Fibroblast of lung (primary cell): ENCODE measurements at regions not wholly inside any gene's neighbourhood (a gene's known extent, or its start where the extent isn't known, plus 50 kb on each side); places are given as distances from the start of the nearest gene placed in this dataset.
A peak's percentile ranks its signal among the peaks of the same experiment; 100 is the strongest.

ENCODE experiments used
- DNase-seq, 2 donors: peaks; one replicate each; pipeline versions ENCODE4 v3.0.0 to v3.0.0-alpha.2; 2010; ENCODE audit warnings: low read depth in 2 of 2
- H2AFZ ChIP-seq: 2 replicates; pipeline ENCODE4 v1.5.1; 2012; ENCODE audit warnings: low read length, control low read depth, inconsistent platforms
- H3K27ac ChIP-seq: 2 replicates; pipeline ENCODE4 v1.5.1; 2011; ENCODE audit warnings: low read length, control low read depth; ENCODE audit not compliant: insufficient read depth
- H3K27me3 ChIP-seq: 2 replicates; pipeline ENCODE4 v1.5.1; 2011; ENCODE audit warnings: mild to moderate bottlenecking, low read length; ENCODE audit not compliant: control insufficient read depth, insufficient read depth
- H3K36me3 ChIP-seq: 2 replicates; pipeline ENCODE4 v1.5.1; 2011; ENCODE audit warnings: low read length; ENCODE audit not compliant: control insufficient read depth, insufficient read depth
- H3K4me1 ChIP-seq: 2 replicates; pipeline ENCODE4 v1.5.1; 2011; ENCODE audit warnings: low read length; ENCODE audit not compliant: control insufficient read depth, insufficient read depth; ENCODE audit errors: extremely low read depth
- H3K4me2 ChIP-seq: 2 replicates; pipeline ENCODE4 v1.5.1; 2011; ENCODE audit warnings: low read length, control low read depth; ENCODE audit not compliant: insufficient read depth; ENCODE audit errors: extremely low read depth
- H3K4me3 ChIP-seq, 4 experiments: fragments of 200-600 bp in 1 of 4; sonication (generic) in 1 of 4; replicated peaks in 1 of 4; 2 replicates each; pipeline ENCODE4 v1.5.1; 2011 to 2016; ENCODE audit warnings: low read length in 4 of 4, low read depth in 3 of 4, mild to moderate bottlenecking in 3 of 4, control low read depth in 2 of 4, inconsistent platforms in 1 of 4, mixed read lengths in 1 of 4; ENCODE audit not compliant: insufficient read depth in 1 of 4; ENCODE audit errors: control extremely low read depth in 1 of 4
- H3K79me2 ChIP-seq: 2 replicates; pipeline ENCODE4 v1.5.1; 2012; ENCODE audit warnings: mild to moderate bottlenecking, low read length, inconsistent platforms; ENCODE audit not compliant: control insufficient read depth, insufficient read depth
- H3K9ac ChIP-seq: 2 replicates; pipeline ENCODE4 v1.5.1; 2011; ENCODE audit warnings: mild to moderate bottlenecking, low read length, control low read depth; ENCODE audit not compliant: insufficient read depth
- H3K9me3 ChIP-seq: 2 replicates; pipeline ENCODE4 v1.5.1; 2012; ENCODE audit warnings: low read depth, low read length; ENCODE audit not compliant: control insufficient read depth, insufficient read depth
- H4K20me1 ChIP-seq: 2 replicates; pipeline ENCODE4 v1.5.1; 2011; ENCODE audit warnings: low read length; ENCODE audit not compliant: control insufficient read depth, insufficient read depth; ENCODE audit errors: extremely low read depth
- EZH2 ChIP-seq: IDR thresholded peaks from 2 replicates; pipeline ENCODE4 v1.5.1; 2012; ENCODE audit warnings: low read length, control low read depth, mild to moderate bottlenecking; ENCODE audit errors: missing control alignments
- TF ChIP-seq, protein P1 (sequence below), 2 donors: IDR thresholded peaks in 1 of 2; conservative IDR thresholded peaks in 1 of 2; 1 replicate in 1 of 2; 2 replicates in 1 of 2; pipeline ENCODE4 v1.5.1; 2011 to 2012; ENCODE audit warnings: low read length in 2 of 2, control low read depth in 1 of 2, inconsistent platforms in 1 of 2, low read depth in 1 of 2, mild to moderate bottlenecking in 1 of 2

DNA sequence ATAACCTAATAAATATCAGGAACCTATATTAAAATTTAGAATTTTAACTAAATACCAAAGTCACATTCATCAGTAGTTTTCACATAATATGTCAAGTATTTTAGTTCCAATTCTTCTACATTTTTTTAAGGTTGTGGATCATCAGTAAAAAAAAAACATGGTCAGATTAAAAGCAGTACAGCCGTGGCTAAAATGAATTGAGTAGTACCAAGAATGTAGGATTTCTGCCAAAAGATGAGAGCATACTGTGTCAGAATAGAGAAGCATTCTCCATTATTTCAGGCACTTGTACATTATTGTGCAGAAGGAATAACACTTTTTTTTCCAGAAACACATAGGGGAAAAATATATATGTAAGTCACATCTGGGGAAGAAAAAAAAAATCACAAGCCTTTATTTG lies 1176.1 kb downstream of the CDH11 start:
- TF ChIP-seq, protein P1, sequence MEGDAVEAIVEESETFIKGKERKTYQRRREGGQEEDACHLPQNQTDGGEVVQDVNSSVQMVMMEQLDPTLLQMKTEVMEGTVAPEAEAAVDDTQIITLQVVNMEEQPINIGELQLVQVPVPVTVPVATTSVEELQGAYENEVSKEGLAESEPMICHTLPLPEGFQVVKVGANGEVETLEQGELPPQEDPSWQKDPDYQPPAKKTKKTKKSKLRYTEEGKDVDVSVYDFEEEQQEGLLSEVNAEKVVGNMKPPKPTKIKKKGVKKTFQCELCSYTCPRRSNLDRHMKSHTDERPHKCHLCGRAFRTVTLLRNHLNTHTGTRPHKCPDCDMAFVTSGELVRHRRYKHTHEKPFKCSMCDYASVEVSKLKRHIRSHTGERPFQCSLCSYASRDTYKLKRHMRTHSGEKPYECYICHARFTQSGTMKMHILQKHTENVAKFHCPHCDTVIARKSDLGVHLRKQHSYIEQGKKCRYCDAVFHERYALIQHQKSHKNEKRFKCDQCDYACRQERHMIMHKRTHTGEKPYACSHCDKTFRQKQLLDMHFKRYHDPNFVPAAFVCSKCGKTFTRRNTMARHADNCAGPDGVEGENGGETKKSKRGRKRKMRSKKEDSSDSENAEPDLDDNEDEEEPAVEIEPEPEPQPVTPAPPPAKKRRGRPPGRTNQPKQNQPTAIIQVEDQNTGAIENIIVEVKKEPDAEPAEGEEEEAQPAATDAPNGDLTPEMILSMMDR (conservative IDR thresholded peaks at IDR 0.05 in 1 of 2, IDR thresholded peaks at IDR 0.05 in 1 of 2; ENCODE audit: low read depth in 1 of 2, low read length in 2 of 2), result no peak
- TF ChIP-seq EZH2, result no peak
- no peaks in the 10 kb centered on the region for H3K36me3 ChIP-seq
- DNase-seq, result peak in 1 of 2 donors; percentile 9
- H3K4me2 ChIP-seq, result no peak overlapping the region
- no peak overlapping the region for H2AFZ ChIP-seq
- no peaks in the 10 kb centered on the region for H3K9me3 ChIP-seq
- no peaks in the 10 kb centered on the region for H3K27me3 ChIP-seq
- H4K20me1 ChIP-seq, result no peaks in the 10 kb centered on the region
- H3K4me1 ChIP-seq, result no peaks in the 10 kb centered on the region
- H3K9ac ChIP-seq, result no peak overlapping the region
- H3K27ac ChIP-seq, result no peak overlapping the region
- H3K79me2 ChIP-seq, result no peaks in the 10 kb centered on the region
- no peak overlapping the region for H3K4me3 ChIP-seq

- no peak for TF ChIP-seq EZH2
- TF ChIP-seq, protein P1 (conservative IDR thresholded peaks at IDR 0.05 in 1 of 2, IDR thresholded peaks at IDR 0.05 in 1 of 2; ENCODE audit: low read depth in 1 of 2, low read length in 2 of 2), result no peak
- Histone ChIP-seq H3K4me2 (no peak overlapping the region), H3K4me3 (no peak overlapping the region)
These were observed 1178.3 kb downstream of the CDH11 start for GRCh38 chr16:63943566-63943965.

GRCh38 chr16:63938661-63939060 lies 1183.2 kb downstream of the CDH11 start:
- Histone ChIP-seq H4K20me1 (no peaks in the 10 kb centered on the region), H3K27me3 (no peaks in the 10 kb centered on the region), H3K9ac (no peak overlapping the region), H3K36me3 (no peaks in the 10 kb centered on the region), H3K4me1 (no peaks in the 10 kb centered on the region), H3K9me3 (no peaks in the 10 kb centered on the region), H3K27ac (no peak overlapping the region), H3K79me2 (no peaks in the 10 kb centered on the region), H3K4me3 (no peak overlapping the region), H2AFZ (no peak overlapping the region), H3K4me2 (no peak overlapping the region)
- TF ChIP-seq, protein P1 (conservative IDR thresholded peaks at IDR 0.05 in 1 of 2, IDR thresholded peaks at IDR 0.05 in 1 of 2; ENCODE audit: low read depth in 1 of 2, low read length in 2 of 2), result no peak
- no peak for TF ChIP-seq EZH2
- DNase-seq, result peak in 1 of 2 donors; percentile 18

More at GRCh38 chr16:63943566-63943965, 1178.3 kb downstream of the CDH11 start:
- Histone ChIP-seq H3K9ac (no peak overlapping the region), H3K27ac (no peak overlapping the region), H3K79me2 (no peaks in the 10 kb centered on the region), H3K9me3 (no peaks in the 10 kb centered on the region), H3K27me3 (no peaks in the 10 kb centered on the region), H3K4me1 (no peaks in the 10 kb centered on the region), H2AFZ (no peak overlapping the region), H4K20me1 (no peaks in the 10 kb centered on the region), H3K36me3 (no peaks in the 10 kb centered on the region)
- DNase-seq, result peak in 1 of 2 donors; percentile 6
